GM23338 (cell line): ENCODE measurements at regions not wholly inside any gene's neighbourhood (a gene's known extent, or its start where the extent isn't known, plus 50 kb on each side); places are given as distances from the start of the nearest gene placed in this dataset.

Experiments used
- ATAC-seq: fragments of 200-7000 bp; cut with Tn5 transposase; 3 replicates; pipeline ENCODE4 v1.9.1; 2020
- DNase-seq: peaks from one replicate; pipeline ENCODE4 v3.0.0-alpha.2; 2015; ENCODE audit warnings: low spot score
- H2AFZ ChIP-seq: fragments of 200-600 bp; sonication (generic); 2 replicates; pipeline ENCODE4 v1.8.0; 2016; ENCODE audit warnings: antibody characterized with exemption, mild to moderate bottlenecking, moderate library complexity
- H3F3A ChIP-seq: fragments of 200-600 bp; sonication (generic); replicated peaks from 2 replicates; pipeline ENCODE4 v1.8.0; 2017; ENCODE audit warnings: antibody characterized with exemption, mixed run types, low read depth
- H3K27ac ChIP-seq: fragments of 200-600 bp; sonication (generic); 2 replicates; pipeline ENCODE4 v1.6.1; 2016; ENCODE audit warnings: low read depth
- H3K27me3 ChIP-seq: fragments of 200-600 bp; sonication (generic); 2 replicates; pipeline ENCODE4 v1.8.0; 2016; ENCODE audit warnings: mild to moderate bottlenecking, mixed run types, moderate library complexity; ENCODE audit not compliant: insufficient read depth
- H3K36me3 ChIP-seq: fragments of 200-600 bp; sonication (generic); 2 replicates; pipeline ENCODE4 v1.8.0; 2016; ENCODE audit warnings: mild to moderate bottlenecking; ENCODE audit not compliant: insufficient read depth
- H3K4me1 ChIP-seq: fragments of 200-600 bp; sonication (generic); 2 replicates; pipeline ENCODE4 v1.8.0; 2016; ENCODE audit warnings: mild to moderate bottlenecking, moderate library complexity; ENCODE audit not compliant: insufficient read depth
- H3K4me2 ChIP-seq: fragments of 200-600 bp; sonication (generic); 2 replicates; pipeline ENCODE4 v1.7.1; 2017; ENCODE audit warnings: mixed run types
- H3K4me3 ChIP-seq: fragments of 200-600 bp; sonication (generic); 2 replicates; pipeline ENCODE4 v1.6.1; 2016; ENCODE audit warnings: mixed run types
- H3K79me2 ChIP-seq: fragments of 200-600 bp; sonication (generic); replicated peaks from 2 replicates; pipeline ENCODE4 v1.8.0; 2017; ENCODE audit warnings: mild to moderate bottlenecking; ENCODE audit not compliant: insufficient read depth
- H3K9me2 ChIP-seq: fragments of 200-600 bp; sonication (generic); 2 replicates; pipeline ENCODE4 v1.8.0; 2017; ENCODE audit not compliant: insufficient read depth
- H4K20me1 ChIP-seq: fragments of 200-600 bp; sonication (generic); replicated peaks from 2 replicates; pipeline ENCODE4 v1.8.0; 2017; ENCODE audit warnings: mild to moderate bottlenecking; ENCODE audit not compliant: insufficient read depth
- H3K27ac Mint-ChIP-seq: 2 replicates; pipeline ENCODE4 v1.8.0; 2020; ENCODE audit warnings: inconsistent platforms, mild to moderate bottlenecking, moderate library complexity, mixed read lengths
- H3K27me3 Mint-ChIP-seq: 3 replicates; pipeline ENCODE4 v1.8.0; 2022; ENCODE audit warnings: low read depth, mild to moderate bottlenecking, moderate library complexity, mixed read lengths, inconsistent platforms; ENCODE audit not compliant: insufficient read depth, poor library complexity
- H3K36me3 Mint-ChIP-seq: 3 replicates; pipeline ENCODE4 v1.8.0; 2021; ENCODE audit warnings: low read depth, mild to moderate bottlenecking, inconsistent platforms, moderate library complexity, mixed read lengths
- H3K4me1 Mint-ChIP-seq: 3 replicates; pipeline ENCODE4 v1.8.0; 2020; ENCODE audit warnings: mild to moderate bottlenecking, inconsistent platforms, mixed read lengths
- H3K4me3 Mint-ChIP-seq: 3 replicates; pipeline ENCODE4 v1.8.0; 2021; ENCODE audit warnings: moderate library complexity, mild to moderate bottlenecking, inconsistent platforms, mixed read lengths
- H3K9me3 Mint-ChIP-seq: 3 replicates; pipeline ENCODE4 v1.8.0; 2020; ENCODE audit warnings: moderate library complexity, mild to moderate bottlenecking, inconsistent platforms, mixed read lengths
- CREB1 ChIP-seq: fragments of 250-450 bp; sonication (Bioruptor Pico); IDR thresholded peaks from 2 replicates; pipeline ENCODE4 v1.5.0; 2020; ENCODE audit warnings: low read depth, mild to moderate bottlenecking, moderate library complexity
- EZH2 ChIP-seq: fragments of 200-600 bp; sonication (generic); IDR thresholded peaks from one replicate; pipeline ENCODE4 v1.8.0; 2017; ENCODE audit warnings: antibody characterized with exemption, mild to moderate bottlenecking, low read depth; ENCODE audit not compliant: unreplicated experiment
- EZH2phosphoT487 ChIP-seq: fragments of 200-600 bp; sonication (generic); IDR thresholded peaks from one replicate; pipeline ENCODE4 v1.8.1; 2018; ENCODE audit warnings: antibody characterized with exemption; ENCODE audit not compliant: unreplicated experiment
- JUNB ChIP-seq: IDR thresholded peaks from one replicate; pipeline ENCODE4 v1.6.1; 2016; ENCODE audit warnings: antibody characterized with exemption; ENCODE audit not compliant: unreplicated experiment
- NANOG ChIP-seq: IDR thresholded peaks from 2 replicates; pipeline ENCODE4 v1.6.1; 2016; ENCODE audit warnings: antibody characterized with exemption, borderline replicate concordance
- POLR2AphosphoS5 ChIP-seq: IDR thresholded peaks from 2 replicates; pipeline ENCODE4 v1.6.1; 2016; ENCODE audit warnings: antibody characterized with exemption, low read depth
- STAT1 ChIP-seq: IDR thresholded peaks from one replicate; pipeline ENCODE4 v1.6.1; 2016; ENCODE audit warnings: antibody characterized with exemption; ENCODE audit not compliant: unreplicated experiment
- ZNF114 ChIP-seq: fragments of 250-450 bp; sonication (Bioruptor Pico); IDR thresholded peaks from 2 replicates; pipeline ENCODE4 v1.5.0; 2020; ENCODE audit warnings: mild to moderate bottlenecking, moderate library complexity
- ZNF331 ChIP-seq: fragments of 250-450 bp; sonication (Bioruptor Pico); IDR thresholded peaks from 2 replicates; pipeline ENCODE4 v1.5.0; 2020; ENCODE audit warnings: low read depth, mild to moderate bottlenecking, moderate library complexity
- TF ChIP-seq, protein P1 (sequence below): IDR thresholded peaks from one replicate; pipeline ENCODE4 v1.6.1; 2018; ENCODE audit warnings: antibody characterized with exemption; ENCODE audit not compliant: unreplicated experiment
- TF ChIP-seq, protein P2 (sequence below): fragments of 250-450 bp; sonication (Bioruptor Pico); IDR thresholded peaks from 2 replicates; pipeline ENCODE4 v1.5.0; 2020; ENCODE audit warnings: mild to moderate bottlenecking, moderate library complexity
- TF ChIP-seq, protein P3 (sequence below): IDR thresholded peaks from 2 replicates; pipeline ENCODE4 v1.6.1; 2016; ENCODE audit warnings: antibody characterized with exemption
- TF ChIP-seq, protein P4 (sequence below), 2 experiments: fragments of 200-600 bp in 1 of 2; sonication (generic) in 1 of 2; conservative IDR thresholded peaks; 2 replicates each; pipeline versions ENCODE4 v1.5.1 to v1.6.1; 2016 to 2017; ENCODE audit warnings: antibody characterized with exemption in 2 of 2, low read depth in 2 of 2, mild to moderate bottlenecking in 2 of 2, moderate library complexity in 1 of 2

DNA sequence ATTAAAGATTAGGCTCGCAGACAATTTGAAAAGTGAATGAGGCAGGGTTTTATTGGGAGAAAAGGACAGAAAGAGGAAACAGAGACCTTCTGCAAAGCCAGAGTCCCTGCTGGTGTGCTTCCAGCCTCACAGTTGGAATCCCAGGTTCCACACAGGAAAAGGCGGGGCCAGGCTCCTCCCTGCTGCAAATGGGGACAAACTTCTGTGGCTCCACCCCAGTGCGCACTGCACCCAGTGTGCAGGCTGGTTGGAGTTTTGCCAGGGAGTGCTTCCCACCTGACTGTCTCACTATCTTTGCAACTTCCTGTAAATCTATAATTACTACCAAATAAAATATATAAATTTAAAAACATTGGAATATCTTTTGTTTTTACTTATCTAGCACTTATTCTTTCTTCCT lies 386.0 kb upstream of the GRIN3A start:
- Histone ChIP-seq H2AFZ (no peak overlapping the region), H3K79me2 (no peaks in the 10 kb centered on the region), H4K20me1 (no peaks in the 10 kb centered on the region), H3K4me1 (no peaks in the 10 kb centered on the region), H3K4me2 (no peak overlapping the region), H3F3A (no peaks in the 10 kb centered on the region), H3K4me3 (no peak overlapping the region), H3K27ac (no peak overlapping the region), H3K27me3 (no peaks in the 10 kb centered on the region), H3K9me2 (no peaks in the 10 kb centered on the region), H3K36me3 (0 out of 2 replicates have a peak, but pooled peaks cover 5% of the 10 kb centered on the region)
- DNase-seq (no peak), ATAC-seq (no peak)
- H3K27me3 Mint-ChIP-seq = peaks cover 3% of the 10 kb centered on the region
- H3K27ac Mint-ChIP-seq = no peak overlapping the region
- H3K9me3 Mint-ChIP-seq = peaks cover 85% of the 10 kb centered on the region
- H3K4me1 Mint-ChIP-seq = no peaks in the 10 kb centered on the region
- no peak overlapping the region for H3K4me3 Mint-ChIP-seq
- H3K36me3 Mint-ChIP-seq = peaks cover 14% of the 10 kb centered on the region
- TF ChIP-seq EZH2 (no peak), JUNB (no peak), CREB1 (CRISPR knock-in tag) (no peak), NANOG (no peak), STAT1 (no peak), POLR2AphosphoS5 (no peak), ZNF331 (CRISPR knock-in tag) (no peak), ZNF114 (CRISPR knock-in tag) (no peak), EZH2phosphoT487 (no peak)
- TF ChIP-seq, protein P1, sequence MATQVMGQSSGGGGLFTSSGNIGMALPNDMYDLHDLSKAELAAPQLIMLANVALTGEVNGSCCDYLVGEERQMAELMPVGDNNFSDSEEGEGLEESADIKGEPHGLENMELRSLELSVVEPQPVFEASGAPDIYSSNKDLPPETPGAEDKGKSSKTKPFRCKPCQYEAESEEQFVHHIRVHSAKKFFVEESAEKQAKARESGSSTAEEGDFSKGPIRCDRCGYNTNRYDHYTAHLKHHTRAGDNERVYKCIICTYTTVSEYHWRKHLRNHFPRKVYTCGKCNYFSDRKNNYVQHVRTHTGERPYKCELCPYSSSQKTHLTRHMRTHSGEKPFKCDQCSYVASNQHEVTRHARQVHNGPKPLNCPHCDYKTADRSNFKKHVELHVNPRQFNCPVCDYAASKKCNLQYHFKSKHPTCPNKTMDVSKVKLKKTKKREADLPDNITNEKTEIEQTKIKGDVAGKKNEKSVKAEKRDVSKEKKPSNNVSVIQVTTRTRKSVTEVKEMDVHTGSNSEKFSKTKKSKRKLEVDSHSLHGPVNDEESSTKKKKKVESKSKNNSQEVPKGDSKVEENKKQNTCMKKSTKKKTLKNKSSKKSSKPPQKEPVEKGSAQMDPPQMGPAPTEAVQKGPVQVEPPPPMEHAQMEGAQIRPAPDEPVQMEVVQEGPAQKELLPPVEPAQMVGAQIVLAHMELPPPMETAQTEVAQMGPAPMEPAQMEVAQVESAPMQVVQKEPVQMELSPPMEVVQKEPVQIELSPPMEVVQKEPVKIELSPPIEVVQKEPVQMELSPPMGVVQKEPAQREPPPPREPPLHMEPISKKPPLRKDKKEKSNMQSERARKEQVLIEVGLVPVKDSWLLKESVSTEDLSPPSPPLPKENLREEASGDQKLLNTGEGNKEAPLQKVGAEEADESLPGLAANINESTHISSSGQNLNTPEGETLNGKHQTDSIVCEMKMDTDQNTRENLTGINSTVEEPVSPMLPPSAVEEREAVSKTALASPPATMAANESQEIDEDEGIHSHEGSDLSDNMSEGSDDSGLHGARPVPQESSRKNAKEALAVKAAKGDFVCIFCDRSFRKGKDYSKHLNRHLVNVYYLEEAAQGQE = no peak
- TF ChIP-seq, protein P2, sequence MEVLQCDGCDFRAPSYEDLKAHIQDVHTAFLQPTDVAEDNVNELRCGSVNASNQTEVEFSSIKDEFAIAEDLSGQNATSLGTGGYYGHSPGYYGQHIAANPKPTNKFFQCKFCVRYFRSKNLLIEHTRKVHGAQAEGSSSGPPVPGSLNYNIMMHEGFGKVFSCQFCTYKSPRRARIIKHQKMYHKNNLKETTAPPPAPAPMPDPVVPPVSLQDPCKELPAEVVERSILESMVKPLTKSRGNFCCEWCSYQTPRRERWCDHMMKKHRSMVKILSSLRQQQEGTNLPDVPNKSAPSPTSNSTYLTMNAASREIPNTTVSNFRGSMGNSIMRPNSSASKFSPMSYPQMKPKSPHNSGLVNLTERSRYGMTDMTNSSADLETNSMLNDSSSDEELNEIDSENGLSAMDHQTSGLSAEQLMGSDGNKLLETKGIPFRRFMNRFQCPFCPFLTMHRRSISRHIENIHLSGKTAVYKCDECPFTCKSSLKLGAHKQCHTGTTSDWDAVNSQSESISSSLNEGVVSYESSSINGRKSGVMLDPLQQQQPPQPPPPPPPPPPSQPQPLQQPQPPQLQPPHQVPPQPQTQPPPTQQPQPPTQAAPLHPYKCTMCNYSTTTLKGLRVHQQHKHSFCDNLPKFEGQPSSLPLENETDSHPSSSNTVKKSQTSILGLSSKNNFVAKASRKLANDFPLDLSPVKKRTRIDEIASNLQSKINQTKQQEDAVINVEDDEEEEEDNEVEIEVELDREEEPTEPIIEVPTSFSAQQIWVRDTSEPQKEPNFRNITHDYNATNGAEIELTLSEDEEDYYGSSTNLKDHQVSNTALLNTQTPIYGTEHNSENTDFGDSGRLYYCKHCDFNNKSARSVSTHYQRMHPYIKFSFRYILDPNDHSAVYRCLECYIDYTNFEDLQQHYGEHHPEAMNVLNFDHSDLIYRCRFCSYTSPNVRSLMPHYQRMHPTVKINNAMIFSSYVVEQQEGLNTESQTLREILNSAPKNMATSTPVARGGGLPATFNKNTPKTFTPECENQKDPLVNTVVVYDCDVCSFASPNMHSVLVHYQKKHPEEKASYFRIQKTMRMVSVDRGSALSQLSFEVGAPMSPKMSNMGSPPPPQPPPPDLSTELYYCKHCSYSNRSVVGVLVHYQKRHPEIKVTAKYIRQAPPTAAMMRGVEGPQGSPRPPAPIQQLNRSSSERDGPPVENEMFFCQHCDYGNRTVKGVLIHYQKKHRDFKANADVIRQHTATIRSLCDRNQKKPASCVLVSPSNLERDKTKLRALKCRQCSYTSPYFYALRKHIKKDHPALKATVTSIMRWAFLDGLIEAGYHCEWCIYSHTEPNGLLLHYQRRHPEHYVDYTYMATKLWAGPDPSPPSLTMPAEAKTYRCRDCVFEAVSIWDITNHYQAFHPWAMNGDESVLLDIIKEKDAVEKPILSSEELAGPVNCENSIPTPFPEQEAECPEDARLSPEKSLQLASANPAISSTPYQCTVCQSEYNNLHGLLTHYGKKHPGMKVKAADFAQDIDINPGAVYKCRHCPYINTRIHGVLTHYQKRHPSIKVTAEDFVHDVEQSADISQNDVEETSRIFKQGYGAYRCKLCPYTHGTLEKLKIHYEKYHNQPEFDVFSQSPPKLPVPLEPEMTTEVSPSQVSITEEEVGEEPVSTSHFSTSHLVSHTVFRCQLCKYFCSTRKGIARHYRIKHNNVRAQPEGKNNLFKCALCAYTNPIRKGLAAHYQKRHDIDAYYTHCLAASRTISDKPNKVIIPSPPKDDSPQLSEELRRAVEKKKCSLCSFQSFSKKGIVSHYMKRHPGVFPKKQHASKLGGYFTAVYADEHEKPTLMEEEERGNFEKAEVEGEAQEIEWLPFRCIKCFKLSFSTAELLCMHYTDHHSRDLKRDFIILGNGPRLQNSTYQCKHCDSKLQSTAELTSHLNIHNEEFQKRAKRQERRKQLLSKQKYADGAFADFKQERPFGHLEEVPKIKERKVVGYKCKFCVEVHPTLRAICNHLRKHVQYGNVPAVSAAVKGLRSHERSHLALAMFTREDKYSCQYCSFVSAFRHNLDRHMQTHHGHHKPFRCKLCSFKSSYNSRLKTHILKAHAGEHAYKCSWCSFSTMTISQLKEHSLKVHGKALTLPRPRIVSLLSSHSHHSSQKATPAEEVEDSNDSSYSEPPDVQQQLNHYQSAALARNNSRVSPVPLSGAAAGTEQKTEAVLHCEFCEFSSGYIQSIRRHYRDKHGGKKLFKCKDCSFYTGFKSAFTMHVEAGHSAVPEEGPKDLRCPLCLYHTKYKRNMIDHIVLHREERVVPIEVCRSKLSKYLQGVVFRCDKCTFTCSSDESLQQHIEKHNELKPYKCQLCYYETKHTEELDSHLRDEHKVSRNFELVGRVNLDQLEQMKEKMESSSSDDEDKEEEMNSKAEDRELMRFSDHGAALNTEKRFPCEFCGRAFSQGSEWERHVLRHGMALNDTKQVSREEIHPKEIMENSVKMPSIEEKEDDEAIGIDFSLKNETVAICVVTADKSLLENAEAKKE (CRISPR knock-in tag) = no peak
- TF ChIP-seq, protein P3, sequence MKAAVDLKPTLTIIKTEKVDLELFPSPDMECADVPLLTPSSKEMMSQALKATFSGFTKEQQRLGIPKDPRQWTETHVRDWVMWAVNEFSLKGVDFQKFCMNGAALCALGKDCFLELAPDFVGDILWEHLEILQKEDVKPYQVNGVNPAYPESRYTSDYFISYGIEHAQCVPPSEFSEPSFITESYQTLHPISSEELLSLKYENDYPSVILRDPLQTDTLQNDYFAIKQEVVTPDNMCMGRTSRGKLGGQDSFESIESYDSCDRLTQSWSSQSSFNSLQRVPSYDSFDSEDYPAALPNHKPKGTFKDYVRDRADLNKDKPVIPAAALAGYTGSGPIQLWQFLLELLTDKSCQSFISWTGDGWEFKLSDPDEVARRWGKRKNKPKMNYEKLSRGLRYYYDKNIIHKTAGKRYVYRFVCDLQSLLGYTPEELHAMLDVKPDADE = no peak
- TF ChIP-seq, protein P4, sequence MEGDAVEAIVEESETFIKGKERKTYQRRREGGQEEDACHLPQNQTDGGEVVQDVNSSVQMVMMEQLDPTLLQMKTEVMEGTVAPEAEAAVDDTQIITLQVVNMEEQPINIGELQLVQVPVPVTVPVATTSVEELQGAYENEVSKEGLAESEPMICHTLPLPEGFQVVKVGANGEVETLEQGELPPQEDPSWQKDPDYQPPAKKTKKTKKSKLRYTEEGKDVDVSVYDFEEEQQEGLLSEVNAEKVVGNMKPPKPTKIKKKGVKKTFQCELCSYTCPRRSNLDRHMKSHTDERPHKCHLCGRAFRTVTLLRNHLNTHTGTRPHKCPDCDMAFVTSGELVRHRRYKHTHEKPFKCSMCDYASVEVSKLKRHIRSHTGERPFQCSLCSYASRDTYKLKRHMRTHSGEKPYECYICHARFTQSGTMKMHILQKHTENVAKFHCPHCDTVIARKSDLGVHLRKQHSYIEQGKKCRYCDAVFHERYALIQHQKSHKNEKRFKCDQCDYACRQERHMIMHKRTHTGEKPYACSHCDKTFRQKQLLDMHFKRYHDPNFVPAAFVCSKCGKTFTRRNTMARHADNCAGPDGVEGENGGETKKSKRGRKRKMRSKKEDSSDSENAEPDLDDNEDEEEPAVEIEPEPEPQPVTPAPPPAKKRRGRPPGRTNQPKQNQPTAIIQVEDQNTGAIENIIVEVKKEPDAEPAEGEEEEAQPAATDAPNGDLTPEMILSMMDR (conservative IDR thresholded peaks at IDR 0.05; ENCODE audit: low read depth in 2 of 2) = no peak
